ENCODE measurements at regions not wholly inside any gene's neighbourhood (a gene's known extent, or its start where the extent isn't known, plus 50 kb on each side); places are given as distances from the start of the nearest gene placed in this dataset.

- Histone ChIP-seq H3K79me2 (ENCODE audit: insufficient read depth, low read length) (no peaks in the 10 kb centered on the region), H4K20me1 (ENCODE audit: insufficient read depth) (no peaks in the 10 kb centered on the region), H3K9ac (ENCODE audit: low read length) (no peak overlapping the region), H3K9me2 (ENCODE audit: insufficient read depth) (no peaks in the 10 kb centered on the region), H3K4me2 (ENCODE audit: low read length) (no peak overlapping the region), H3K9me3 (ENCODE audit: control insufficient read depth in 1 of 2, insufficient read depth in 1 of 2, low read depth in 1 of 2, low read length in 2 of 2) (no peaks in the 10 kb centered on the region), H3K27ac (ENCODE audit: low read depth, low read length) (no peak overlapping the region), H3K36me3 (ENCODE audit: control insufficient read depth in 1 of 2, insufficient read depth in 2 of 2, low read length in 2 of 2) (no peaks in the 10 kb centered on the region), H3K27me3 (ENCODE audit: insufficient read depth, low read length) (no peaks in the 10 kb centered on the region), H3K4me3 (replicated peaks in 1 of 2; ENCODE audit: low read depth in 1 of 2, low read length in 2 of 2) (no peak overlapping the region), H2AFZ (ENCODE audit: low read depth, low read length, poor library complexity, severe bottlenecking) (no peak overlapping the region), H3K4me1 (ENCODE audit: control insufficient read depth in 1 of 2, insufficient read depth in 2 of 2, low read length in 2 of 2) (no peaks in the 10 kb centered on the region)
- RAD21 ChIA-PET (ENCODE audit: low non-redundant PET in 1 of 2, low total read pairs in 2 of 2, uncharacterized antibody in 2 of 2, unreplicated experiment in 2 of 2) = no interaction called here
- no TSS peak for BruUV-seq (replicated peaks)
- CTCF ChIA-PET = no interaction called here
- no peak for ATAC-seq
- POLR2A ChIA-PET = no interaction called here
- no peak for TF ChIP-seq POLR2AphosphoS5 (IDR thresholded peaks at IDR 0.05; ENCODE audit: low read depth, low read length)
- no peak for TF ChIP-seq EZH2phosphoT487 (IDR thresholded peaks at IDR 0.05; ENCODE audit: borderline replicate concordance)
- TF ChIP-seq CEBPB (IDR thresholded peaks at IDR 0.05; ENCODE audit: low read depth) = no peak
- TF ChIP-seq RAD21 (IDR thresholded peaks at IDR 0.05; ENCODE audit: low read depth) = no peak
- TF ChIP-seq ELF1 (IDR thresholded peaks at IDR 0.05; ENCODE audit: borderline replicate concordance, low read depth) = no peak
- no peak for TF ChIP-seq TCF7L2 (IDR thresholded peaks at IDR 0.05; ENCODE audit: borderline replicate concordance, extremely low read depth, insufficient read depth, insufficient read length)
- no peak for TF ChIP-seq CBX3 (IDR thresholded peaks at IDR 0.05; ENCODE audit: low read depth)
- TF ChIP-seq, protein P1, sequence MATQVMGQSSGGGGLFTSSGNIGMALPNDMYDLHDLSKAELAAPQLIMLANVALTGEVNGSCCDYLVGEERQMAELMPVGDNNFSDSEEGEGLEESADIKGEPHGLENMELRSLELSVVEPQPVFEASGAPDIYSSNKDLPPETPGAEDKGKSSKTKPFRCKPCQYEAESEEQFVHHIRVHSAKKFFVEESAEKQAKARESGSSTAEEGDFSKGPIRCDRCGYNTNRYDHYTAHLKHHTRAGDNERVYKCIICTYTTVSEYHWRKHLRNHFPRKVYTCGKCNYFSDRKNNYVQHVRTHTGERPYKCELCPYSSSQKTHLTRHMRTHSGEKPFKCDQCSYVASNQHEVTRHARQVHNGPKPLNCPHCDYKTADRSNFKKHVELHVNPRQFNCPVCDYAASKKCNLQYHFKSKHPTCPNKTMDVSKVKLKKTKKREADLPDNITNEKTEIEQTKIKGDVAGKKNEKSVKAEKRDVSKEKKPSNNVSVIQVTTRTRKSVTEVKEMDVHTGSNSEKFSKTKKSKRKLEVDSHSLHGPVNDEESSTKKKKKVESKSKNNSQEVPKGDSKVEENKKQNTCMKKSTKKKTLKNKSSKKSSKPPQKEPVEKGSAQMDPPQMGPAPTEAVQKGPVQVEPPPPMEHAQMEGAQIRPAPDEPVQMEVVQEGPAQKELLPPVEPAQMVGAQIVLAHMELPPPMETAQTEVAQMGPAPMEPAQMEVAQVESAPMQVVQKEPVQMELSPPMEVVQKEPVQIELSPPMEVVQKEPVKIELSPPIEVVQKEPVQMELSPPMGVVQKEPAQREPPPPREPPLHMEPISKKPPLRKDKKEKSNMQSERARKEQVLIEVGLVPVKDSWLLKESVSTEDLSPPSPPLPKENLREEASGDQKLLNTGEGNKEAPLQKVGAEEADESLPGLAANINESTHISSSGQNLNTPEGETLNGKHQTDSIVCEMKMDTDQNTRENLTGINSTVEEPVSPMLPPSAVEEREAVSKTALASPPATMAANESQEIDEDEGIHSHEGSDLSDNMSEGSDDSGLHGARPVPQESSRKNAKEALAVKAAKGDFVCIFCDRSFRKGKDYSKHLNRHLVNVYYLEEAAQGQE (IDR thresholded peaks at IDR 0.05; ENCODE audit: low read depth) = no peak
- no peak for TF ChIP-seq JUND (IDR thresholded peaks at IDR 0.05)
- TF ChIP-seq SIN3A (IDR thresholded peaks at IDR 0.05; ENCODE audit: low read depth) = no peak
- no peak for TF ChIP-seq EZH2 (IDR thresholded peaks at IDR 0.05)
- intact Hi-C loops (cut with micrococcal nuclease) = no loop called here
- DNase-seq (ENCODE audit: low read depth, low spot score) = no peak
Observed at GRCh38 chr4:188623314-188623854, 484.1 kb downstream of the TRIML1 start.
